ENCODE measurements at regions not wholly inside any gene's neighbourhood (a gene's known extent, or its start where the extent isn't known, plus 50 kb on each side); places are given as distances from the start of the nearest gene placed in this dataset.

DNA sequence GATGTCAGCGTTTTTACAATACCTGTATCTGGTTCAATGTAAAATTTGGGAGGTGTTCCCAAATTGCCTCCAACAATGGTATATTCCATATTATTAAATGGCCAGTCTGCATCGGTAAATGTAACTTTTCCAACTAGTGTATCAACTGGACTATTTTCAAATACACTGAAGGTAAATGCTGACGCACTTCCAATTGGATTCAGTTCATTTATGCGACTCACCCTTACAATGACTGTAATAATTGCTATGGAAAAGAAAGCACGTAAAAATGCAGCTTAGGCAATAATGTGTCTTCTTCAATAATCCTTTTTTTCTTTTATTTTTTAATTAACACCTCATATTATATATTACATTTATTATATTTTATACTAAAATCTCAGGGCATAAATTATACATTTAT is 209.1 kb downstream of the HGF start:
- TF ChIP-seq, protein P1, sequence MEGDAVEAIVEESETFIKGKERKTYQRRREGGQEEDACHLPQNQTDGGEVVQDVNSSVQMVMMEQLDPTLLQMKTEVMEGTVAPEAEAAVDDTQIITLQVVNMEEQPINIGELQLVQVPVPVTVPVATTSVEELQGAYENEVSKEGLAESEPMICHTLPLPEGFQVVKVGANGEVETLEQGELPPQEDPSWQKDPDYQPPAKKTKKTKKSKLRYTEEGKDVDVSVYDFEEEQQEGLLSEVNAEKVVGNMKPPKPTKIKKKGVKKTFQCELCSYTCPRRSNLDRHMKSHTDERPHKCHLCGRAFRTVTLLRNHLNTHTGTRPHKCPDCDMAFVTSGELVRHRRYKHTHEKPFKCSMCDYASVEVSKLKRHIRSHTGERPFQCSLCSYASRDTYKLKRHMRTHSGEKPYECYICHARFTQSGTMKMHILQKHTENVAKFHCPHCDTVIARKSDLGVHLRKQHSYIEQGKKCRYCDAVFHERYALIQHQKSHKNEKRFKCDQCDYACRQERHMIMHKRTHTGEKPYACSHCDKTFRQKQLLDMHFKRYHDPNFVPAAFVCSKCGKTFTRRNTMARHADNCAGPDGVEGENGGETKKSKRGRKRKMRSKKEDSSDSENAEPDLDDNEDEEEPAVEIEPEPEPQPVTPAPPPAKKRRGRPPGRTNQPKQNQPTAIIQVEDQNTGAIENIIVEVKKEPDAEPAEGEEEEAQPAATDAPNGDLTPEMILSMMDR (IDR thresholded peaks at IDR 0.05; ENCODE audit: insufficient read depth, low read depth, low read length), result no peak
- no peak for TF ChIP-seq EZH2 (IDR thresholded peaks at IDR 0.05; ENCODE audit: insufficient read depth, low read length)

Measured in astrocyte (in vitro differentiated cells and primary cell).